Natural killer cell (primary cell): ENCODE measurements at regions not wholly inside any gene's neighbourhood (a gene's known extent, or its start where the extent isn't known, plus 50 kb on each side); places are given as distances from the start of the nearest gene placed in this dataset.

Experiments
- ATAC-seq, 3 donors: fragments of 150-1000 bp in 2 of 3; fragments of 200-7000 bp in 1 of 3; cut with Tn5 transposase; 1 replicate in 1 of 3; 2 replicates in 2 of 3; pipeline ENCODE4 v1.10.0; 2021; ENCODE audit warnings: mild to moderate bottlenecking in 2 of 3, moderate library complexity in 2 of 3
- DNase-seq, 2 donors: peaks; one replicate each; pipeline versions ENCODE4 v3.0.0 to v3.0.0-alpha.2; 2013 to 2021; ENCODE audit warnings: mixed read lengths in 1 of 2
- H3K27ac ChIP-seq: one replicate; pipeline ENCODE4 v1.5.1; 2013; ENCODE audit warnings: mild to moderate bottlenecking, low read length
- H3K27me3 ChIP-seq: one replicate; pipeline ENCODE4 v1.6.1; 2013; ENCODE audit warnings: low read length; ENCODE audit not compliant: control insufficient read depth, insufficient read depth
- H3K36me3 ChIP-seq: one replicate; pipeline ENCODE4 v1.6.1; 2013; ENCODE audit warnings: low read length; ENCODE audit not compliant: control insufficient read depth, insufficient read depth
- H3K4me1 ChIP-seq: one replicate; pipeline ENCODE4 v1.6.1; 2013; ENCODE audit warnings: low read length; ENCODE audit not compliant: control insufficient read depth, insufficient read depth
- H3K4me3 ChIP-seq: one replicate; pipeline ENCODE4 v1.5.1; 2013; ENCODE audit warnings: low read length
- H3K9me3 ChIP-seq: one replicate; pipeline ENCODE4 v1.6.1; 2013; ENCODE audit warnings: low read length; ENCODE audit not compliant: control insufficient read depth, insufficient read depth
- H3K27ac Mint-ChIP-seq, 2 donors: one replicate each; pipeline ENCODE4 v1.8.0; 2022; ENCODE audit warnings: mild to moderate bottlenecking in 2 of 2, mixed read lengths in 2 of 2, moderate library complexity in 1 of 2
- H3K27me3 Mint-ChIP-seq, 2 donors: one replicate each; pipeline ENCODE4 v1.8.0; 2022; ENCODE audit warnings: low read depth in 2 of 2, mixed read lengths in 2 of 2
- H3K36me3 Mint-ChIP-seq: one replicate; pipeline ENCODE4 v1.8.0; 2022; ENCODE audit warnings: mixed read lengths
- H3K4me1 Mint-ChIP-seq, 2 donors: one replicate each; pipeline ENCODE4 v1.8.0; 2022; ENCODE audit warnings: mixed read lengths in 2 of 2
- H3K4me3 Mint-ChIP-seq: one replicate; pipeline ENCODE4 v1.8.0; 2022; ENCODE audit warnings: mild to moderate bottlenecking, moderate library complexity, mixed read lengths
- H3K9me3 Mint-ChIP-seq, 2 donors: one replicate each; pipeline ENCODE4 v1.8.0; 2022; ENCODE audit warnings: mixed read lengths in 2 of 2
- WGBS: methylation state at CpG from one replicate; pipeline ENCODE4 v1.1.7; 2013; ENCODE audit warnings: missing lambda C conversion rate; ENCODE audit not compliant: insufficient coverage; 5-methylcytosine and 5-hydroxymethylcytosine counted together
- intact Hi-C: fragments of 100-400 bp; cut with micrococcal nuclease; formaldehyde crosslinking; loops from one replicate; pipeline ENCODE4 v1.14.2; 2022
- TF ChIP-seq, protein P1 (sequence below): fragments of 200-600 bp; IDR thresholded peaks from one replicate; pipeline ENCODE4 v1.8.0; 2022; ENCODE audit warnings: antibody characterized with exemption

DNA sequence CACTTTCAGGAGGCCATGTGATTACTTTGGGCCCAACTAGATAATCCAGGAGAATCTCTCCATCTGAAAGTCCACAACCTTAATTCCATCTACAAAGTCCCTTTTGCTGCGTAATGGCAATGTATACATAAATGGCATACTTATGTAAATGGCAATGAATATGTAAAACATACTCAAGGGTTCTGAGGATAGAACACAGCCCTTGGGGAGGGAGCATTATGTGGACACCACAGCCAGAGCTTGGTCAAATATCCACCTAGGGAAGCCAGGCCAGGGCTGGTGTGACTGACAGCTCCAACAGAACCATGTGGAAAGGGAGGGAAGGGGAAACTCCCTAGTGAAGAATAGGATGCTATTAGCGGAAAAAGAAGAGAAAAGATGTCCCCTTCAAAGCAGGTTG, 496.2 kb downstream of the COG6 start:
- H3K4me1 ChIP-seq: no peaks in the 10 kb centered on the region
- intact Hi-C loops: no loop called here
- no peaks in the 10 kb centered on the region for H3K9me3 Mint-ChIP-seq
- no peaks in the 10 kb centered on the region for H3K36me3 ChIP-seq
- no peak overlapping the region for H3K4me3 ChIP-seq
- H3K27ac ChIP-seq: no peak overlapping the region
- TF ChIP-seq, protein P1, sequence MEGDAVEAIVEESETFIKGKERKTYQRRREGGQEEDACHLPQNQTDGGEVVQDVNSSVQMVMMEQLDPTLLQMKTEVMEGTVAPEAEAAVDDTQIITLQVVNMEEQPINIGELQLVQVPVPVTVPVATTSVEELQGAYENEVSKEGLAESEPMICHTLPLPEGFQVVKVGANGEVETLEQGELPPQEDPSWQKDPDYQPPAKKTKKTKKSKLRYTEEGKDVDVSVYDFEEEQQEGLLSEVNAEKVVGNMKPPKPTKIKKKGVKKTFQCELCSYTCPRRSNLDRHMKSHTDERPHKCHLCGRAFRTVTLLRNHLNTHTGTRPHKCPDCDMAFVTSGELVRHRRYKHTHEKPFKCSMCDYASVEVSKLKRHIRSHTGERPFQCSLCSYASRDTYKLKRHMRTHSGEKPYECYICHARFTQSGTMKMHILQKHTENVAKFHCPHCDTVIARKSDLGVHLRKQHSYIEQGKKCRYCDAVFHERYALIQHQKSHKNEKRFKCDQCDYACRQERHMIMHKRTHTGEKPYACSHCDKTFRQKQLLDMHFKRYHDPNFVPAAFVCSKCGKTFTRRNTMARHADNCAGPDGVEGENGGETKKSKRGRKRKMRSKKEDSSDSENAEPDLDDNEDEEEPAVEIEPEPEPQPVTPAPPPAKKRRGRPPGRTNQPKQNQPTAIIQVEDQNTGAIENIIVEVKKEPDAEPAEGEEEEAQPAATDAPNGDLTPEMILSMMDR: no peak
- WGBS: no CpG with 5 or more reads among the region's 2 CpGs
- H3K27ac Mint-ChIP-seq: no peak overlapping the region
- no peaks in the 10 kb centered on the region for H3K36me3 Mint-ChIP-seq
- H3K4me3 Mint-ChIP-seq: no peak overlapping the region
- ATAC-seq: no peak
- H3K27me3 ChIP-seq: no peaks in the 10 kb centered on the region
- DNase-seq: no peak
- H3K9me3 ChIP-seq: no peaks in the 10 kb centered on the region
- H3K27me3 Mint-ChIP-seq: peaks cover 0 to 6% of the 10 kb centered on the region in 2 donors
- H3K4me1 Mint-ChIP-seq: peaks cover 0 to 4% of the 10 kb centered on the region in 2 donors

DNA sequence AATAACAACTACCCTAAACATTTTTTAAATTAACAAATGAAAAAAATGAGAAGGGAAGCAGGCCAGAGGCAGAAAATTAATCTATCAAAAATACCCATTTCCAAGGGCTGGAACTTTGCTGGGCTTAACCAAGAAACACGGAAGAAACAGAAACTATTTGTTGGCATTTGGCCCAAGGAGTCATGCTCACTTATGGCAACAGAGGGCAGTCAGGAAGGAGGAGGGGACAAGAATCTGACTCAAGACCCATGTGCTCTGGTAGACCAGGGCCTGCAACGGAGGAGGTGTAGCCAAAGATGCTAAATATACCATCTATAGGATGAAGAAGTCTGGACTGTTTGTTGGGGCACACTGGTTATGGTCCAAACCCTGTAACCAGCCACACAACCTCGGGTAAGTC, 496.7 kb downstream of the COG6 start:
- H3K27me3 ChIP-seq: no peaks in the 10 kb centered on the region
- no peaks in the 10 kb centered on the region for H3K4me1 ChIP-seq
- intact Hi-C loops: no loop called here
- H3K4me3 ChIP-seq: no peak overlapping the region
- H3K9me3 ChIP-seq: no peaks in the 10 kb centered on the region
- no peaks in the 10 kb centered on the region for H3K9me3 Mint-ChIP-seq
- H3K36me3 ChIP-seq: no peaks in the 10 kb centered on the region
- ATAC-seq (no peak), DNase-seq (peak in 1 of 2 donors; percentile 16)
- no peak overlapping the region for H3K27ac Mint-ChIP-seq
- no peak overlapping the region for H3K4me3 Mint-ChIP-seq
- H3K36me3 Mint-ChIP-seq: no peaks in the 10 kb centered on the region
- H3K27ac ChIP-seq: no peak overlapping the region
- 84% methylated on average over 2 of the region's 3 CpGs for WGBS
- H3K4me1 Mint-ChIP-seq: no peaks in the 10 kb centered on the region
- TF ChIP-seq, protein P1: no peak
- peaks cover 0 to 3% of the 10 kb centered on the region in 2 donors for H3K27me3 Mint-ChIP-seq

DNA sequence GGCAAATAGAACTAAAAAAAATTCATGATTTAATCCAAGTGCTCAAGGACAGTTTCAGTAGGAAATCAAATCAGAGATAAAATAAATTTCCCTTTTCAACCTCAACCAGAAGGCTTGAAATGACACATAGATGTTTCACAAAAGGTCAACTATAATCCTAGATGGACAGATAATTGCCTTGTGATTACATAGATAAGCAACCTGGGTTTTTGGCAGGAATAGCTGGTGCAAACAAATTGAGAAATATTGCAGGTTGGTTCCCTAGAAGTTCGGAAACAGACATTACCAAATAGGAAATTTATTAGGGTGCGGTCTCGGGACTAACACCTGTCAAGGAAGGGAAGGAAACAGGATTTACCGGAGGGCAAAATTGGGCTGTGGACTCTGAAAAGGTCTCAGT, 497.5 kb downstream of the COG6 start:
- H3K36me3 ChIP-seq: no peaks in the 10 kb centered on the region

DNA sequence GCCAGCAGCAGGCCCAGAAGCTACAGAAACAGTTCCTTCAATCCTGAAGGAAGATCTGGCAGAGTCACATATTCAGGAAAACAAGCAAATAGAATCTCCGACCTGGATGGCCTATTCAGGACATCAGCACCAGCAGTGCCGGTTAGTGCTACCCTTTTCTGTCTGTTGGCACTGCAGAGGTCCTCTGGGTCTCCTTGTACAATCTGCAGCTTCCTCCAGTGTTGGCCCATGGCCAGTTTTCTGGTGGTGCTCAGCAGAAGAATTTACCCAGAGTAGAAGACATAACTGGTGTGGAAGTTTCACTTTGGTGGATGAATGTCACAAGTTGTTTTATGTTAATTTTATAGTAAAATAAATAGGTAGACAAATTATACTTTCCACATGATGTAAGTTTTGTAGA, 498.1 kb downstream of the COG6 start:
- DNase-seq: peak in 1 of 2 donors; percentile 58
- H3K4me3 ChIP-seq: no peak overlapping the region
- Mint-ChIP-seq H3K27me3 (peaks cover 3 to 5% of the 10 kb centered on the region in 2 donors), H3K4me3 (no peak overlapping the region), H3K36me3 (no peaks in the 10 kb centered on the region), H3K4me1 (no peaks in the 10 kb centered on the region), H3K9me3 (no peaks in the 10 kb centered on the region), H3K27ac (no peak overlapping the region)
- H3K9me3 ChIP-seq: no peaks in the 10 kb centered on the region
- no peak overlapping the region for H3K27ac ChIP-seq
- H3K4me1 ChIP-seq: no peaks in the 10 kb centered on the region
- peak in 1 of 3 donors; percentile 14 for ATAC-seq
- 84% methylated on average over 2 of the region's 2 CpGs for WGBS
- no peaks in the 10 kb centered on the region for H3K27me3 ChIP-seq
- intact Hi-C loops: no loop called here
- TF ChIP-seq, protein P1: no peak
- no peaks in the 10 kb centered on the region for H3K36me3 ChIP-seq

More for the DNA sequence above, 497.5 kb downstream of the COG6 start:
- intact Hi-C loops: no loop called here
- H3K9me3 Mint-ChIP-seq: no peaks in the 10 kb centered on the region
- DNase-seq (no peak), ATAC-seq (no peak)
- no peak overlapping the region for H3K4me3 Mint-ChIP-seq
- no peaks in the 10 kb centered on the region for H3K4me1 Mint-ChIP-seq
- peaks cover 3 to 5% of the 10 kb centered on the region in 2 donors for H3K27me3 Mint-ChIP-seq
- Histone ChIP-seq H3K27ac (no peak overlapping the region), H3K4me3 (no peak overlapping the region), H3K9me3 (no peaks in the 10 kb centered on the region), H3K4me1 (no peaks in the 10 kb centered on the region), H3K27me3 (no peaks in the 10 kb centered on the region)
- H3K36me3 Mint-ChIP-seq: no peaks in the 10 kb centered on the region
- WGBS: 95% methylated on average over 4 of the region's 4 CpGs
- TF ChIP-seq, protein P1: no peak
- no peak overlapping the region for H3K27ac Mint-ChIP-seq
